ENCODE measurements at regions not wholly inside any gene's neighbourhood (a gene's known extent, or its start where the extent isn't known, plus 50 kb on each side); places are given as distances from the start of the nearest gene placed in this dataset.

DNA sequence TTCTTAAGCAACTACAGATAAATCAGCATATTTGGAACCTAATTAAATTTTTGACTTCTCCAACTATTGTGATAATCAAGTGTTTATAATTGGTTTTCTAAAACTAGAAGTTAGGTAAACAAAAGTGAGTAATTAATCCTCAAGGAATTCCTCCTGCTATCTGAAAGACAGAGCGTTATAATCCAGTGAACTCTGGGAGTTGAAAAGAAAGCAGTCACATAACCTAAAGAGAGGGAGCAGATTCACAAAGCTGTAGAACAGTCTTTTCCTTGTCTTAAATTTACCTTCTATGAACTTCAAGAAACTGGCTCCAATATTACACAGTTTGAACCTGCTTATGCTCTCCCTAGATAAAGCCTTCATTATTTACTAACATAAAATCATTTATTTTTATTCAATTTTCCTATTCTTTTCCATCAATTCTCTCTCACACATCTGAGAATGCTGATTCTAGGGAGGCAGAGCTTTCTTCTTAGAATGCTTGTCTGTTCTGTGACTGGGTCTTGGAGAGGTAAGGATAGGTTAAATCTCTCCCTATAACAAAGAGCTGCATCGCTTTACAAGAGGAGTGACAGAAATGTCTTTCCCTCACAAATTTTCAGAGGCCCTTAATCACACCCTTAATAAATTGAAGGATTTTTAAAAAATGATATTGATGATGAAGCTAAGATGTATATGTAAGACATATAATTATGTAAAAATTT lies 132.8 kb downstream of the TUSC7 start:
- in situ Hi-C loops (cut with HindIII; ENCODE audit: low sequenced_read_pairs), result no loop called here

DNA sequence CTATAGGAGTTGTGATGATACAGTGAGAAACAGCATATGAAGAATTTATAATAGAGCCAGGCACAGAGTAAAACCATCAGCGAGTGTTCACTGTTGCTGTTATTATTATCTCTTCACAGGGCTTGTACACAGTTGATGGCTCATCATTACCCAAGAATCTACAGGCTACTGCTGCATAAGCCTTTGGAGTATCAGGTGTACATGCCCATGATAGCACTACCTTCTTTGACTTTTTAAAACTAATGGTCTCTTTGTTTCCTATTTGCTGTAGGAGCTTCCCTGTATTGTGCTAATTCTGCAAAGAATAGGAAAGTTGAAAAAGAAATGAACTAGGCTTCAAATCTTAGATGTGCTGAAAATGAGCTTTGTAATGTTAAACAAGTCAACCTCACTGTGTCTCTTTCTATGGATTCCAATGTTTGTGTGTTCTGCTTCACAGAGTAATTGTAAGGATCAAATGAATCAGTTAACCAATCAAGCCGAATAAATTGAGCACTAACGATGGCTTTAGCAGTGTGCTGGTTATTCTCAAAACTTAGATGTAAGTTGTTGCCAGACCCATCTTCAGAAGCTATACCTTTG lies 138.8 kb downstream of the TUSC7 start:
- in situ Hi-C loops (cut with HindIII; ENCODE audit: low sequenced_read_pairs), result no loop called here

DNA sequence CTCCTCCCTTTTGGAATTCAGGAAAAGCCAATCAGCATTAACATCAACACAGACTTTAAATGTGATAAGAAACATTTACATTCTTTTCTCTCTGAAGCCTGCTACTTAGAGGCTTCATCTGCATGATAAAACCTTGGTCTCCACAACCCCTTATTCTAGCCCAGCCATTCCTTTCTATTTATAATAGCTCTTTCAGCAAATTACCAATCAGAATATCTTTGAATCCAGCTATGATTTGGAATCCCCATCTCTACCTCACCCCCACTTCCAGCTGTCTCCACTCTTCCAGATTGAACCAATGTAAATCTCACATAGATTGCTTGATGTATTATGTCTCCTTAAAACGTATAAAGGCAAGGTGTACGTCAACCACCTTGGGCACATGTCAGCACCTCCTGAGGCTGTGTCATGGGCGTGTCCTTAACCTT lies 139.7 kb downstream of the TUSC7 start:
- in situ Hi-C loops (cut with HindIII; ENCODE audit: low sequenced_read_pairs), result no loop called here

DNA sequence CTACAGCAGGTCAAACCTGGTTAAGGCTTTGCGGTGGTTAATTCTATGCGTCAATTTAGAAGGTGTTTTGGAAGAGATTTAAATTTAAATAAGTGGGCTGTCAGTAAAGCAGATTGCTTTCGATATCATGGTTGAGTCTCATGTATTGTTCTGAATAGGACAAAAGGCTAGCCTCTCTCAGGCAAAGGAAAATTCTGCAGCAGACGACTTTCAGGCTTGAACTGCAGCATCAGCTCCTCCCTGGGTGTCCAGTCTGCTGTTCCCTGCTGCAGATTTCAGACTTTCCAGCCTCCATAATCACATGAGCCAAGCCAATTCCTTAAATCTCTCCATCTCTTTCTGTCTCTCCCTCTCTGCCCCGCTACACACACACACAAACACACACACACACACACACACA lies 143.2 kb downstream of the TUSC7 start:
- in situ Hi-C loops (cut with HindIII; ENCODE audit: low sequenced_read_pairs), result no loop called here

DNA sequence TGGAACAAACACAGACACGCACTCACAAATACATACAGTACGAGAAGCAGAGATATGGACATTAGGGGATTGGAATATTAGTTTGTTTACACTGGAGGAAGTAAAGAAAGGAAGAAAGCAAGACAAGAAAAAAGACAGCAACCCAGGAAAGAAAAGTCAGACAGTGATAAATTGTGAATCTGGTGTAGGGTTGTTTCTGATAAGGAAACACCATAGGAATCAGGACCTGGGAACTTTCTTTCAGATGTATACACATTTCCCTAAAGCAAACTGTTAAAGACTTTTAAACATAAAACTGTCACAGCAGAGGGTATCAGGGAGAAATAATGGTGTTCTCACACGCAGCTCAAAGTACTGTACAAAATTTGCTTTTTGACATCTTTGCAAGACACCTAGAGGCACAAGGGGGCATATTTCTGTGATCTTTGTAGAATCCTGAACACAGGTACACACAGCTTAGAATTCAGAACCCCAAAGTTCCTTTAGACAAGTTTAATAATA lies 153.7 kb downstream of the TUSC7 start:
- in situ Hi-C loops (cut with HindIII; ENCODE audit: low sequenced_read_pairs), result no loop called here

DNA sequence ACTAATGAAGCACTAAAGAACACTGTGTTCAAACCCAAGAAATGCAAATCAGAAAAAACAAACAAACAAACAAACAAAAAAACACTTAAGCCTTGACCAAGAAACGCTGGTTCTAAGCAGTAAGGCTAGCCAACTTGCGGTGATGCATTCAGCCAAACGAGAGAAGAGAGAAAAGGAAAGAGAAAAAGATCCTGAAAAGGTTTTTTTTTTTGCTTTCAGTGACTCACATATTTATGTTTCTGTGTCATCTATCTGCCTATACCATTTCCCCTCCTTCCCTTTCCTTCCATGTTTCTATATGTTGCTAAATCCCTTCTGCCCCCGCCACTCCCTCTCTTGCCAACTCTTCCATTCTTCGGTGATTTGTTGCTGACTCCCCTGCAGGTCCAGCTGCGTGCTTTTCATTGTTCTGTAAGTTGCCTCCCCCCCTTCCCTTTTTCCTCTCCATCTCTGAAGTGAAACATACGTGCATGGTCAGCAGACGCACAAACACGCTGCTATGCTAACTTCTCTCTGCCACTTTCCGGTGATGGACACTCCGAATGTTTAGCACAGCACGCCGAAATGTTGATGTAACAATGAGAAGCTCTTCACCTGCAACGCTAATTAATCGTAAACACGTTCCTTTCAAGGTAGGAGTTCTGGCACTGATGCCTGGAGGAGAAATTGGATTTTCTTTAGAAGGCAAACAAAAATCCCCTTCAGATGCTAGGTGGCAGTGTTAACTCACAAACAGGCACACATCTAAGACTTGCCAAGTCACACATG lies 154.4 kb downstream of the TUSC7 start:
- in situ Hi-C loops (cut with HindIII; ENCODE audit: low sequenced_read_pairs), result no loop called here

DNA sequence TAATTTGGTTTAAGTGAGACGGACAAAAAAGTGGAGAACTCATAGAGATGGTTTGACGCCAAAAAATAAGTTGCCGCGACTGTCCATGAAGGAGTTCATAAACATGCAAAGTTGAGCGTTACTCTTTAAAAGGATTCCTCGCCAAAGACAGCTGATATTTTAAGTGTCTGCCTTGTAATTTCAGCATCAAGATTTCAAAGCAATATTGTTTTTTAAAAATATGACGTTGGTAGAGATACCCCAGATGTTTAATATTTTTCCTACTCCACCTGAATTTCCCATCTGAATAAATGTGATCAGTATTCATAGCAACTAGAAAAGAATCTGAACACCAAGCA lies 155.0 kb downstream of the TUSC7 start:
- in situ Hi-C loops (cut with HindIII; ENCODE audit: low sequenced_read_pairs), result no loop called here

DNA sequence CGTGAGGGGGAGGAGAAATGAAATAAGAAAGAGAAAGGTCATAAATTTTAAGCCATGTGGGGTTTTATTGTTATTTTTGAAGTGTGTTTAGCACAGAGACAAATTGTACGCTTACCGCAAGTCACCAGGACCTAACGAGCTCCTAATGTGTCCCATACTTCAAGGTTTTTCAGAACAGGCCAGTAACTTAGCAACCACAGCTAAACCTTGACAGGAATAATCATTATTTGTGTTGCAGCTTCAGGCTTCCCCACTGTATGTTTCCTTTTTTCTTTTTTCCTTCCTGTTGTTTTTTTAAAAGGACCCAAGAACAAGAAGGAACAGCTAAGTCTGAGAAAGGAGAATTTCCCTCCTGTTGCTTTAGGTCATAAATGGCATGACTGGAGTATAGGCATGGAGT lies 160.8 kb downstream of the TUSC7 start:
- in situ Hi-C loops (cut with HindIII; ENCODE audit: low sequenced_read_pairs), result no loop called here

DNA sequence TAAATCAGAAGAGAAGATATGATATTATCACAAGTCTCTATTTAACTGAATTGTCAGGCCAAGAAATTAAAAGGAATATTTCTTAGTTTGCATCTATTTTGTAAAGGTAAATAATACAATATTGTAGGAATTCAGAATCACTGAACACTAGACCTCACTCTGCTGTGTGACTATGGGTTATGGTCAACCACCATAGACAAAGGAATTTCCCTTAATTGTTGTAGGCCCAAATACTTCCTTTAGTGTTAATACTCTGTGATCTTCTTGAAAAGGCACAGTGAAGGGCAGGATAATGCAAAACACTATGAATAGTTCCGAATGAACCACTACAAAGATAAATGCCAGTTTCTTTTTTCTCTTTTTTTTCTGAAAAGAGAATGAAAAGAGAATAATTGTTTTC lies 162.3 kb downstream of the TUSC7 start:
- in situ Hi-C loops (cut with HindIII; ENCODE audit: low sequenced_read_pairs), result no loop called here

DNA sequence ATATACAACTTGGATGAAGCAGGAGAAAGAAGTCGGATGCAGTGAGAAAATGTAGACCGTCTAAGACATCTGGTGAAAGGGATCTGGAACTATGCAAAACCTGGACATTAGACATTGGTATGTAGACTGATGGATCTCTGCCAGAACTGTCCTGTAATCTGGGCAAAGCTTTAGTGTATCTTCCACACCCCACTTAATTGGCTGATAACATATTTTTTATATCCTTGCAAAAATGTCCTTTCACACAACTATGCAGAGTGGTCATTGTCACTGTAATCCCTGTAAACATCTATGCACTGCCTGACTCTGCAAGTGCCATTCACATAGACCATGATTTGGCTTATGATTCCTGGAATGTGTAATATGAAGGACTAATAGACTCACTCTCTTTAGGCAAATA lies 163.1 kb downstream of the TUSC7 start:
- in situ Hi-C loops (cut with HindIII; ENCODE audit: low sequenced_read_pairs), result no loop called here

DNA sequence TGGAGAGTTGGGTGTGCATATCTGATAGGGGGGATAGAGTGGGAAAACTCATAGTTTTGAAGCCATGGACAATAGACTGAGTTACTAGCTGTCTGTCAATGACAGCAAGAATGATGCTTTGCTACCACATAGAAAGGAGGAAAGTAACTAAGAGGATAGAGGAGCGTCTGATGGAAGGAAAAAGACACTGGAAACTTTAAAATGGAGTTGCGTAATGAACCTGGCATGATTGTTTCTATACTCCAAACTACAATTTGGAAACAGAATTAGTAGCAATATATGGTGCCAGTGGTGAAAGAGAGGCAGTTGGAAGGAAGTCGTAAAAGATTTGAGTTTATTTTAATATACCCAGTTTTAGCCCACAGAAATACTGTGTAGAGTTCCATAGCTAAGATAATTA lies 163.6 kb downstream of the TUSC7 start:
- in situ Hi-C loops (cut with HindIII; ENCODE audit: low sequenced_read_pairs), result no loop called here

DNA sequence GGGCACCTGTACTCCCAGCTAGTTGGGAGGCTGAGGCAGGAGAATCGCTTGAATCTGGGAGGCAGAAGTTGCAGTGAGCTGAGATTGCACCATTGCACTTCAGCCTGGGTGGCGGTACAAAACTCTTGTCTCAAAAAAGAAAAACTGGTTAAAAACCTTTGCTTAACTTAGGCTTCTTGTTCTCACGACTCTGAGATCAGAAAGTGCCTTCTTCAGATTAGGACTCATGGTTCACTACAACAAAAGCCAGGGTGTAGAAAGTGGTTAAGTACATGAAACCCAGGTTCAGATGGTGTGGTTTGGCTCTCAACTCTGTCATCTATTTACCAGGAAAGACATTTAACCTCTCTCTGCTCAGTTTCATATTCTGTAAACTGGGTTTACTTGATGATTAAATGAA lies 168.4 kb downstream of the TUSC7 start:
- in situ Hi-C loops (cut with HindIII; ENCODE audit: low sequenced_read_pairs), result no loop called here

DNA sequence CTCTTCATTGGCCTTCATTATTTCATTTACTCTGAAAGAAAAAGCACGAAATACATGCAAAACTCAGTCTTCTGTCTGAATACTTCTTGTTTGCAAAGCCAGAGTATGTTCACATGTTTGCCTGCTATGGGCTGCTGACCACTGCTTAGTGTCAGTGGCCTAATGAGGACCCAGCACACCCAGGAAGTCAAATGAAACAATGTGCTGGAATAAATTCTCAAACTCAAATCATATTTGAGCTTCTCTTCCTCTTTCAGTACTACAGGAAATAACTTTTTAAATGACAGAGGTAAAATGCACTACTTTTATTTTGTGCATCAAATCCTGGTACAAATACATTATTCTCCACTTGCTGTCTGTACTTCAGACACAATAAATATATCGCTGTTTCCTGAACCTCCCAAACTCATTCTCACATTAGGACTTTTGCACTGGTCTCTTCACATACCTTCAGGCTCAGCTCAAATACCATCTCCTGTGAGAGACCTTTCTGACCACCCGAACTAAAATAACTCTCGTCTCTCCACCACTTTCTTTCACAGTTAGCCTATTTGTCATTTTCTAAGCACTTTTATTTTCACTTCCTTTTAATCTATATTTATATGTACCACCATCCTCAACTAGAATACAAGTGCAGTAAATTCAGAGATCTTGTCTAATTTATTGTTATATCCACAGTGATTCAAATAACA lies 176.8 kb downstream of the TUSC7 start:
- in situ Hi-C loops (cut with HindIII; ENCODE audit: low sequenced_read_pairs), result no loop called here

DNA sequence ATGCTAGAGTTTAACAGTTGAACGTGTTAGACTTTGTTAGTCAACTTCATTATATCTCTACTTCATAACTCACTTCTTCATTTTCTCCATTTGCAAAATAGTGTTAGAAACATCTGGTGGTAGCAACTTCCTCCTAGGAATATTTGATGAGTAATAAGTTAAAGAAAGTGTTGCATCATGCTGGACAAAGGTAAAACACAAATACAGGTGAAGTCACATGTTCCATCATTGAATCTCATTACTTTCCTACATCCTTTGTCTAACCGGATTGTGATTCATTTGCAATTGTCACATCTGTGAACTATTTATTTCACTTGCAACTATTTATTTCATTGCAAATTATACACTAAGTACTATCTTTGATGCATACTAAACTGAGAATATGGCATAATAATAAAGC lies 186.5 kb downstream of the TUSC7 start:
- in situ Hi-C loops (cut with HindIII; ENCODE audit: low sequenced_read_pairs), result no loop called here

DNA sequence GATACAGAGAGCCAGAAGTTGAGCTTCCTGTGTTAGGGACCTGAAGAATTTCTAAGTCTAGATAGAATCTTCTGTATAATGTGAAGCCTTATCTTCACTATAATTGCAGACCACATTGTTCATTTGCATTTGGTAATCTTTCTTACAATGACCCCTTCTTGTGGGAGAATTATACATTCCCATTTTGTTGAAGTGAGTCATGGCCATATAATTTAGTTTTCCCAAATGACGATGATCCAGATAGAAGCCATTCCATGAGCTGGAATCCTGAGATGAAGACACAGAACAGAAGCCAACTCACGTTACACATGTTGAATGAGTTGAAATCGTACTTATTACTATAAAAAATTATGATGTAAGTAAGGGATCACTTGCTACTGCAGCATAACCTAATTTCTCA lies 187.8 kb downstream of the TUSC7 start:
- in situ Hi-C loops (cut with HindIII; ENCODE audit: low sequenced_read_pairs), result no loop called here

DNA sequence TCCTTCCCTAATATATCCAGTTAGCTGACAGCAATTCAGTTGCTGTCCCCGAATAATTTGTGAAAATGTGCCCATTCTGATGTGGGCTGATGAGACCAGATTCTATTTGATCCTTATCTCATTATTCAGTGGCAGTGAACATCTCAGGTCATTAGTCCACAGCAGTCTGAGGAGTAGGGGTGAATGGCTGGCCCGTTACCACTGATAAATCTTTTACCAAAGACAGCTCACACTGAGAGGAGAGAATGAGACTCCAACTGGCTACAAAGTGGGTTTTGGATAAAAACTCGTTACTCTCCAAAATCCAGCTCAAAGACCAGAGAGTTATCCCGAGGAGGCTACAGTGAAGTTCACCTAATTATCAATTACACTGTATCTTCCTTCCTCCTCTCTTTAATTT lies 189.7 kb downstream of the TUSC7 start:
- in situ Hi-C loops (cut with HindIII; ENCODE audit: low sequenced_read_pairs), result no loop called here

DNA sequence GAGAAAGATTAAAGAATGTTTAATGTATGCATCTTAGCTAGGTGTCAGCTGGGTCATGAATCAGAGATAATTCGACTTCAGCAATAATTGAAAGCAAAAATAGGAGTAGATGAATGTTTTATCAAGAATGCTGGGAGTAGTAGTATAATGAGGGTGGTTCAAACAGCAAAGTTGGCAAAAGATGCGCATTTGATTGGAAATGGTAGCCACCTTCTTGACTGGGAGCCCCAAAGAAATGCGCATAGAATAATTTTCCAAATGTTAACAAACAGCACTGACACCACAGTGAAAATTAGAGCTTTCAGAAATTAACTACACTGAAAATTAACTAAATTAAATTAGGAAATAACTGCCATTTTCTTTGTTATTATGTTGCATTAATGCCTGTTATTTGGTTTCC lies 195.8 kb downstream of the TUSC7 start:
- in situ Hi-C loops (cut with HindIII; ENCODE audit: low sequenced_read_pairs), result no loop called here

DNA sequence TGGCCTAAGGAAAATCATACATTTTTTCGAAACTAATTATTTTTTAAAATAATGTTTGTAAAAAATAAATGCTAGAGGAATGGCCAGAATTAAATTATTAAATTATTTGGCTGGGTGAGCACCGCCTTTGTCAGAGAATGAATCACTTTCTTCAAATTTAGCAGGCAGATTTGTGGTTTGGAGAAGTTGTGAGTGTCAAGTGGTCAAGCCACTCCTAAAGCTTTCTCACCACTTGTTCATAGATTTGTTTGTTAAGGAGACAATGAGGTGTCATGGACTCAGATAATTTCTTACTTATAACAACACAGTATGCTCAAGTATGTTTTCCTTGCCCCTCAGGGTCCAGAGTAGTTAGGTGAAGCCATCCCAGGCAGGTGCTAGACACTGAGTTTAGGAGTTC lies 196.2 kb downstream of the TUSC7 start:
- in situ Hi-C loops (cut with HindIII; ENCODE audit: low sequenced_read_pairs), result no loop called here

DNA sequence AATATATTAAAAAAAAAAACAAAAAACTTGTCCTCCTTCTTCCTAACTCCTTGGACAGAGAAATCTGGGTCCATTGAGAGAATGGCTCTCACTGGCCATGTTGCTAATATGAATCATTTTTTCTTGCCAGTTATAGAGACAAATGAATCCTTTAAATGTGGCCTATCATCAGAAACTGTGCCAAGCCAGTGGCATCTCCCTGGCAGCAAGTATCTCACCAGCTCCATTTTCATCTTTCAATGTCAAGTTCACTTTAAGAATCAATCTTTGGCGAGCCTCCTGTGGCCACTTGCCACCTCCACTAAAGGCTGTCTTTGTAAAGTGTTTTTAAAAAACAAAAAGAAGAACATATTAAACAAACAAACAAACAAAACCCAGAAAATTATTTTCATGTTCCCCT lies 202.5 kb downstream of the TUSC7 start:
- in situ Hi-C loops (cut with HindIII; ENCODE audit: low sequenced_read_pairs), result no loop called here

DNA sequence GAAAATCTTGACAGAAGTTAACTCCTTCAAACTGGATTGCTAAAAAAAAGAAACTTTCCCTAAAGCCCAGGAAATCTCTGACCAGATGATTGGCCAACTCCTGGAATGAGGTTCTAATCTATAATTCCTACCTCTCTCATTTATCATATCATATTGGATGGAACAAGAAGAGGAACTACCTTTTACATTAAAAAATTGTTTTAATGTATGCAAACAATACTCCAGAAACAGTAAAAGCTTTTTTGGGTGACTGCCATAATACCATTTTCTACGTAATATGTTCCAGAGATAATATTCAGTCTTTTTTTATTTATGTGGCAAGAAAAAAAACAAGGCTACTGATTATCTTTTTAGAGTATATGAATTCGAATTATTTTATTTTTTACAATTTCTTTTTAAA lies 204.4 kb downstream of the TUSC7 start:
- in situ Hi-C loops (cut with HindIII; ENCODE audit: low sequenced_read_pairs), result no loop called here

DNA sequence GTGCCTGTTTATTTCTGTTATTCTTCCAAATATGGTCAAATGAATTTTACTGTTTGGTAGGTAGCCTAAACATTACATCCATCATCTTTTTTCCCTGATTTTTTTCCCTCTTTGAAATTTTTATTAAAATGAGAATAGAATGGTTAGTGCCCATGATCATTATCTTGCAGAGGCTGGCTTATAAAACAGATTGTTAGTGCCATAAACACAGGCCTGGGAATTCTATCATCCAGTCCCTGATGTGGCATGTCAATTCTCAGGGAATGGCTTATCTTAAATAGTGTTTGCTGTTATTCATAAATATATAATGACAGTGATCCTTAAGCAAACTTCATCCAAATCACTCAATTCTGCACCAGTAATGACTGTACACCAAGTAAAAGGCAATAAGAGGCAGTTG lies 207.3 kb downstream of the TUSC7 start:
- in situ Hi-C loops (cut with HindIII; ENCODE audit: low sequenced_read_pairs), result no loop called here
